DMS 273 treated with DMSO at 0.1 percent for 48 hours (cell line): ENCODE measurements at regions not wholly inside any gene's neighbourhood (a gene's known extent, or its start where the extent isn't known, plus 50 kb on each side); places are given as distances from the start of the nearest gene placed in this dataset.

ENCODE experiments used
- DNase-seq: peaks from one replicate; lab custom pipeline; 2025; lab: John Stamatoyannopoulos, UW

- no peak for DNase-seq
Measured at GRCh38 chr17:6212766-6213165, 142.6 kb downstream of the WSCD1 start.

GRCh38 chr17:6209829-6210228 is 139.7 kb downstream of the WSCD1 start:
- no peak for DNase-seq

- no peak for DNase-seq
Measured at GRCh38 chr17:6208608-6209180, 138.5 kb downstream of the WSCD1 start.

- DNase-seq, result no peak
Measured at GRCh38 chr17:6205525-6205924, 135.3 kb downstream of the WSCD1 start.

GRCh38 chr17:6205033-6205432 is 134.9 kb downstream of the WSCD1 start:
- DNase-seq, result no peak

GRCh38 chr17:6204203-6204722 is 134.1 kb downstream of the WSCD1 start:
- DNase-seq, result no peak

GRCh38 chr17:6196355-6196754 is 126.2 kb downstream of the WSCD1 start:
- no peak for DNase-seq

GRCh38 chr17:6195123-6195522 is 124.9 kb downstream of the WSCD1 start:
- no peak for DNase-seq

GRCh38 chr17:6191405-6192324 is 121.5 kb downstream of the WSCD1 start:
- no peak for DNase-seq

GRCh38 chr17:6187836-6188235 is 117.7 kb downstream of the WSCD1 start:
- DNase-seq, result no peak

- DNase-seq, result no peak
Measured at GRCh38 chr17:6186998-6187397, 116.8 kb downstream of the WSCD1 start.

GRCh38 chr17:6184508-6184907 is 114.3 kb downstream of the WSCD1 start:
- no peak for DNase-seq

GRCh38 chr17:6179017-6179416 is 108.8 kb downstream of the WSCD1 start:
- DNase-seq, result no peak

GRCh38 chr17:6177941-6178694 is 107.9 kb downstream of the WSCD1 start:
- no peak for DNase-seq
